ENCODE measurements at regions not wholly inside any gene's neighbourhood (a gene's known extent, or its start where the extent isn't known, plus 50 kb on each side); places are given as distances from the start of the nearest gene placed in this dataset.

GRCh38 chr2:217102956-217103355 lies 243.1 kb upstream of the TNP1 start:
- no peak for DNase-seq

- DNase-seq = no peak
Observed at GRCh38 chr2:217101972-217102371, 242.1 kb upstream of the TNP1 start.

GRCh38 chr2:217099561-217099960 lies 239.7 kb upstream of the TNP1 start:
- DNase-seq = no peak

- no peak for DNase-seq
Observed at GRCh38 chr2:217098435-217098834, 238.6 kb upstream of the TNP1 start.

- no peak for DNase-seq
Observed at GRCh38 chr2:217097346-217097745, 237.5 kb upstream of the TNP1 start.

GRCh38 chr2:217096474-217097225 lies 236.8 kb upstream of the TNP1 start:
- DNase-seq = no peak

GRCh38 chr2:217095511-217096205 lies 235.8 kb upstream of the TNP1 start:
- DNase-seq = no peak

GRCh38 chr2:217092710-217093379 lies 233.0 kb upstream of the TNP1 start:
- no peak for DNase-seq

- no peak for DNase-seq
Observed at GRCh38 chr2:217091531-217091930, 231.7 kb upstream of the TNP1 start.

- no peak for DNase-seq
Observed at GRCh38 chr2:217090884-217091283, 231.0 kb upstream of the TNP1 start.

- no peak for DNase-seq
Observed at GRCh38 chr2:217090024-217090473, 230.2 kb upstream of the TNP1 start.

- no peak for DNase-seq
Observed at GRCh38 chr2:217086718-217087117, 226.9 kb upstream of the TNP1 start.

GRCh38 chr2:217086038-217086522 lies 226.2 kb upstream of the TNP1 start:
- no peak for DNase-seq

GRCh38 chr2:217085543-217085942 lies 225.7 kb upstream of the TNP1 start:
- no peak for DNase-seq

GRCh38 chr2:217081799-217082198 lies 221.9 kb upstream of the TNP1 start:
- DNase-seq = no peak

- no peak for DNase-seq
Observed at GRCh38 chr2:217079165-217079564, 219.3 kb upstream of the TNP1 start.

- DNase-seq = no peak
Observed at GRCh38 chr2:217077831-217078407, 218.1 kb upstream of the TNP1 start.

GRCh38 chr2:217076657-217077232 lies 216.9 kb upstream of the TNP1 start:
- DNase-seq = no peak

- no peak for DNase-seq
Observed at GRCh38 chr2:217076058-217076435, 216.2 kb upstream of the TNP1 start.

GRCh38 chr2:217075268-217076057 lies 215.6 kb upstream of the TNP1 start:
- DNase-seq = no peak

- no peak for DNase-seq
Observed at GRCh38 chr2:217074576-217075255, 214.9 kb upstream of the TNP1 start.

- DNase-seq = no peak
Observed at GRCh38 chr2:217071416-217071815, 211.6 kb upstream of the TNP1 start.
